HK-2 (cell line): ENCODE measurements at regions not wholly inside any gene's neighbourhood (a gene's known extent, or its start where the extent isn't known, plus 50 kb on each side); places are given as distances from the start of the nearest gene placed in this dataset.
"Not testable (repeated sequence)": the region's sequence is repeated elsewhere in the genome, so short reads cannot be mapped to it uniquely, and the experiment has no call there.

ENCODE experiments used
- DNase-seq: peaks from one replicate; pipeline ENCODE4 v3.0.0-alpha.2; 2018; ENCODE audit not compliant: unreplicated experiment

DNA sequence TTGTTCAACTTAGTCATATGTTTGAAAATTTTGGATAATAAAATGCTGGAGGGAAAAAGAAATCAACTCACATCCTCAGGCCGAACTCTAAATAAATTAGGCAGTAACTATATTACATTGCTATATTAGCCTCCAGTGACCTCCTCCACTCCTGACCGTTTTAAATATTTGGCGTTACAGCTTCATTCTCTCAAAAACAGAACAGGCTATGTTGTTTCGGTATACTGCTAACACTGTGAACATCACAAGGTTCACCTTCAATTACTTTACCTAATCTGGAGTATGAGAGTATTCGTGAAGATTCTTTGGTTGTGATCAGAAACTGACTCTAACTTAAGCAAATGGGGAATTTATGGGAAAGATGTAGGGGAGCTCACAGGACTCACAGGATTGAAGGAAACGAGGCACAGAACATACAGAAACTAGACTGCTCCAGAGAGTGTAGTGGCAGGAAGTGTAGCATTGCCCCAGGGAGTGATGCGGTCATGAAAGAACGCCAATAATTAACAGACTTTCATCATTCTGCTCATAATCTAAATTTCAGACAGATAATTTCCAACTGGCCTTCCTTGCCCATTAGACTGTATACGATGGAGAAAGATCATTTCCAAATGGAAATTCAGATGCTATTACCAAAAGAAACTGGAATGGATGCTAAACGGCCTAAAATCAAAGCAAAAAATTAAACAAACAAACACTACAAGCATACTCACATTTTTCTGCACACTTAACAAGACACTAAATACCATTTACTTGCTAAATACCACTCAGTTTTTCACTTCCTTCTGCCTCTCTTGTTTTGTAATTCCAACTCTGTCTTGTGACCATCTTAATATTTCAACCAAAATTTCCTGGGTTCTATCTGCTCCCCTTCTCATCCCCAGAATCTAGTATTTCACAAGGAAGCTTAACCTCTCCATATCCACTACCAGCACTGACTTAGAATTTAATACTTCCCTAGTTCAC lies 110.1 kb upstream of the LPAR1 start:
- no peak for DNase-seq

DNA sequence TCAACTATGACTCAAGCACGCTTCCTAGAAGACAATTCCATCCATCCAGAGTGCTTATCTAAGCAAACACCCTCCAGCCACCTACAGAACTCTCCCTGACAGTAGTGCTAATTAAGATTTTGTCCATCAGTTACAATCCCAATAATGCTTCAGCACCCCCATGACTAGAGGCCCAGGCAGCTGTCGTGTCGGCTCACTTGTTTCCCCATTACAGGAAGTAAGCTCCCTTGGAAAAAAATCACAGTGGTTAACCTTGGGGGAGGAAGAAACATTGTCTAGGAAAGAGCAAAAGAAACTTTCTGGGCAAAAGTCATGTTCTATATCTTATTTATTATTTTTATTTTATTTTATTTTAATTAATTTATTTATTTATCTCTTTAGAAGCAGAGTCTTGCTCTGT lies 108.8 kb upstream of the LPAR1 start:
- no peak for DNase-seq

- no peak for DNase-seq
Observed at GRCh38 chr9:111144741-111145140, 106.5 kb upstream of the LPAR1 start.

DNA sequence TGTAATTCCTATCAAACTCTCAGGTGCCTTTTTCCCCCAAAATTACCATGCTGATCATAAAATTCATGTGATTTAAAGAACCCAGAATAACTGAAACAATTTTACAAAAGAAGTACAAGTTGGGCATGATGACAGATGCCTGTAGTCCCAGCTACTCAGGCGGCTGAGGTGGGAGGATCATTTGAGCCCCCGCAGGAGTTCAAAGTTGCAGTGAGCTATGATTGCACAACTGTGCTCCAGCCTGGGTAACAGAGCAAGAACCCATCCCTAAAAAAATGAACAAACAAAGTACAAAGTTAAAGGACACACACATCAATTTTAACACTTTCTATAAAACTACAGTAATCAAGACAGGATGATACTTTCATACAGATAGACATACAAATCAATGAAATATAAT lies 97.9 kb upstream of the LPAR1 start:
- no peak for DNase-seq

DNA sequence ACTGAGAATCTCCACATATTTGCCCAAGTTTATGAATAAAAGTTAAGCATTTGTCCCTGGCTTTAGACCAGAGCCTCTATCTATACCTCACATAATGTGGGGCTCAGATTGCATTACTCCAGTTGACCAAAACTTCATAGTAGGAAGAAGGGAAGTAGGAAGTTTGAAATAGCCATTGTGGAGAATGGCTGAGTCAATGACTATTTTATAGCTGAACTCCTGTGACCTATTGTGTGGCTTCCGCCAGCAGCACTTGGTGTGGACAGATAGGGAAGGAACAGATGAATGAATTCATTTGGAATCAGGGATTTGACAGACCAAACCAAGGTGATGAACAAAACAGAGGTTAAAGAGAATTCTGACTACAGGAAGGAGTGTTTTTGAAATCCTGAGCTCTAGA lies 92.9 kb upstream of the LPAR1 start:
- no peak for DNase-seq

- DNase-seq: no peak
Observed at GRCh38 chr9:111120526-111120925, 82.3 kb upstream of the LPAR1 start.

- DNase-seq: no peak
Observed at GRCh38 chr9:111118256-111118948, 80.1 kb upstream of the LPAR1 start.

- no peak for DNase-seq
Observed at GRCh38 chr9:111114486-111114885, 76.2 kb upstream of the LPAR1 start.

DNA sequence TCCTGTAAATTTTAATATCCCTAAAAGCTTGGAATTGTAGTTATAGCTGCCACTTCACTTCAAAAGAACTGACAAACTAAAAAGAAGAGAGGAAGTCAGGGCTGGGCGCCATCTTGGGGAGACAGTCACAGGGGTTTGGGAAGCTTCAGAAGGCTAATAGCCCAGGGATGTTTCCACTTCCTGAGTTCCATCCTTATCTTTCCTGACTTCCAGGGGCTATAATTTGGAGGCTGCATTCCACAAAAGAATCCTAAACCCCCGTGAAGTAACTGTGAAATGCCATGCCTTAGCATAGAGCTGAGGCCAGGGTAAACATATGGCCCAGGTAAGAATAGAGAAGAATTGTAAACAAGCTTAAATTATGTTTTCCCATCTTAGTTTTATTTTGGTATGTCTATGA lies 75.4 kb upstream of the LPAR1 start:
- DNase-seq: no peak

DNA sequence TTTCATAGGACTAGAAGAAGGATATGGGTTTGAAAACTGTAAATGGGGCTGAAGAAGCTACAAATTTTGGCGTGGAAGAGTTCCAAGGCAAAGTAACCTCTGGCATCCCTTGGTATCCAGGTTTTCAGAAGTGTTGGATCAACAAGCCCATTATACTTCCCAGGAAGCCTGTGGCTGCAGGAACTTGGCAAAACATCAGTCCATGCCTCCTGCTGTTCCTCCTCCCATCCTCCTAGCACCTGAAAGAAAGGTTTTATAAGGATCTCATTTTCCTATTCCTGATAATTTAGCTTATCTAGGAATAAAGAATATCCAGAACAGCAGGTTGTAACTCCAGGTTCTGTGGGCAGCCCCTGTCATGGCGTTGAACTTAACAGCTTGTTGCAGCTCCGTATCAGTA lies 72.5 kb upstream of the LPAR1 start:
- DNase-seq: no peak

GRCh38 chr9:111108946-111109345 lies 70.7 kb upstream of the LPAR1 start:
- no peak for DNase-seq

GRCh38 chr9:111107141-111107540 lies 68.9 kb upstream of the LPAR1 start:
- DNase-seq: no peak

DNA sequence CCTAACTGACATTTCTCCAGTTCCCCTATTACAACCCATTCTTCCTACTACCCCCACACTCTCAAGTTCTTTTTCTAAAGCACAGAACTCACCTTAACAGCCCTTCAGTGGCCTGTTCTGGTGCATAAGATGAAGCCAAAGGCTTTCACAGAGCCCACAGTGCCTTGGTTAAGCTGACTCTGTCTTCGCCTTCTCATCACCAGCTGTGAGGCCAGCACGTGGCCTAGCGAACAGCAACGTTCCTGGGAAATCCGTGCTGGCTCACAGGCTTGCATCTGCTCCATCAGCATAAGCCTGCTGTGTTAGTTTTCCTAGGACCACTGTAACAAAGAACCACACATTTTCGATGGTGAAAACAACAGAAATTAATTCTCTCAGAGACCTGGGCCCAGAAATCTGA lies 67.9 kb upstream of the LPAR1 start:
- DNase-seq: no peak

DNA sequence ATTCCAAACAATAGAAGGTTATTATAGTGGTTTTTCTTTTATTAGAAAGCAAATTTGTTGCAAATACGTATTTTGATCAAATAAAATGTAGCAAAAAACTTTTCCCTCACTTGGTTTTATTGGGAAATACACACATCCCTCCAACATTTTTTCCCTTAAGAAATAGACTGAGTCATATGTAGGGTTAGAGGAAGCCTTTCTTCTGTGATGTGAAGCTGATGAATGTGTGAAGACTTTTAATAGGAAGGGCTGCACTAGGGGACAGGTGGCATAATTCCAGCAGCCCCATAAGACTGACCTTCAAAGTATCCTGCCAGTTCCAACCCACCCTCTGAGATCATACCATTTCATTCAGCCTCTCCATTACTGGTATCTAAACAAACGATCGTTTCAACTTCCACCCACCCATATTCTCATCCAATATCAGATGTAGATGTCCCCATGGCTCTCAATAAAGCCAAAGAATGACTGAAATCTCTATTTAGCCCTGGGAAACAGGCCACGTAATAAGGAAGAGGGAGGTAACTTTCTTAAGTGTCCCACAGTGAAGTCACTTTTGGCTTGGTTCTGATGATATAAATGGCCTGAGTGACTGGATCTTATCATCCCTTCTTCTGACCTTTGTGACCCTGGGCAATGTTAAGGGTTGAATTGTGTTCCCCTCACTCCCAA lies 64.7 kb upstream of the LPAR1 start:
- DNase-seq: no peak

DNA sequence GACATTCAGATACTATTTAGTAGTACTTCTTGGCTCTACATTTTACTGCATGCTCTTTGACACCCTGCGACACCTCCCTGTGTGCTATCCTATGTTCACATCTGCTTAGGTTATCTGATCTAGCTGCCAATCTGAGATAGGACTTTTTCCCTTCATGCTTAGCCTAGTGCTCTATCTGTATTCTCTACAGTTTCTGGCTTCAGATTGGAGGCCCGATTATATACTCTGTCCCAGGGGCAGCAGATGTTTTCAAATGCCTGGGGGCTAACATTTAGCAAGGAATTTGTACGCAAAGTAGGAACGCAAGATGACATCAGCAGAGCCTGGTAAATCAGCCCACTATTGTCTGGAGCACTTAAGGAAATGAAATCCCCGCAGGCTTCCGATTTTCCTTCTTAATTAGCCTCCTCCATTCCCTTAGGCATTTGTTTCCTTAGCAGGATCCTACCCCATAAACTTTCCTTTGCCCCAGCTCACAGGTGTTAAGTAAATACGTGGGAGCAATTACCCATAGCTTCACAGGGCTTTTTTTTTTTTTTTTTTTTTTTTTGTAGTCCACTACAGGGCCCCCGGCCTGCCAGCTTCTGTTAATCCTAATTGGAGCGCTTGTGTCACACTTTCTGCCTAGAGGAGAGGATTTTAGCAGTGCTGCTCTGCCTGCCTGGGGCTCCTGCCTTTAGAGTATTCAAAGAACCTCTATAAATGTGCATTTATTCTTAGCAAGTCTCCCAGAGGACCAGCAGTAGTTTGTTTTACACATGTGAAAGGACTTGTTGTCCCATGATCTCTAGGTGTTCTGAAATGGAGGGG lies 61.1 kb upstream of the LPAR1 start:
- no peak for DNase-seq

GRCh38 chr9:111098093-111098492 lies 59.8 kb upstream of the LPAR1 start:
- no peak for DNase-seq

- no peak for DNase-seq
Observed at GRCh38 chr9:111096051-111096450, 57.8 kb upstream of the LPAR1 start.

GRCh38 chr9:111095441-111095840 lies 57.2 kb upstream of the LPAR1 start:
- no peak for DNase-seq

- no peak for DNase-seq
Observed at GRCh38 chr9:111094958-111095357, 56.7 kb upstream of the LPAR1 start.

GRCh38 chr9:111094433-111094924 lies 56.2 kb upstream of the LPAR1 start:
- DNase-seq: peak; percentile 24

DNA sequence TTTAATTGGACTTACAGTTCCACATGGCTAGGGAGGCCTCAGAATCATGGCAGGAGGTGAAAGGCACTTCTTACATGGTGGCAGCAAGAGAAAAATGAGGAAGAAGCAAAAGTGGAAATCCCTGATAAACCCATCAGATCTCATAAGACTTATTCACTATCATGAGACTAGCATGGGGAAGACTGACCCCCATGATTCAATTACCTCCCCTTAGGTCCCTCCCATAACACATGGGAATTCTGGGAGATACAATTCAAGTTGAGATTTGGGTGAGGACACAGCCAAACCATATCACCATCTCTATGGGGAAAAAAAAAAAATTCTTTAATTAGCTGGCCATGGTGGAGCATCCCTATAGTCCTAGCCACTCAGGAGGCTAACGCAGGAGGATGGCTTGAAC lies 53.9 kb upstream of the LPAR1 start:
- DNase-seq: not testable (repeated sequence)
